ENCODE measurements at regions not wholly inside any gene's neighbourhood (a gene's known extent, or its start where the extent isn't known, plus 50 kb on each side); places are given as distances from the start of the nearest gene placed in this dataset.

- DNase-seq (no peak), ATAC-seq (no peak)
- H3K9me3 ChIP-seq (ENCODE audit: control insufficient read depth, low read length) = no peaks in the 10 kb centered on the region
- intact Hi-C loops (cut with DNase I) = no loop called here
- no peaks in the 10 kb centered on the region for H3K4me1 ChIP-seq (ENCODE audit: control insufficient read depth, insufficient read depth, low read length)
- 98% methylated on average over 1 of the region's 1 CpG for WGBS
- no peak overlapping the region for H3K27ac ChIP-seq (ENCODE audit: low read length)
- no peak overlapping the region for H3K4me3 ChIP-seq (ENCODE audit: low read length)
- H3K27me3 ChIP-seq (ENCODE audit: control insufficient read depth, insufficient read depth) = no peaks in the 10 kb centered on the region
These were observed 66.6 kb downstream of the NEURL3 start for GRCh38 chr2:96438589-96438988.

DNA sequence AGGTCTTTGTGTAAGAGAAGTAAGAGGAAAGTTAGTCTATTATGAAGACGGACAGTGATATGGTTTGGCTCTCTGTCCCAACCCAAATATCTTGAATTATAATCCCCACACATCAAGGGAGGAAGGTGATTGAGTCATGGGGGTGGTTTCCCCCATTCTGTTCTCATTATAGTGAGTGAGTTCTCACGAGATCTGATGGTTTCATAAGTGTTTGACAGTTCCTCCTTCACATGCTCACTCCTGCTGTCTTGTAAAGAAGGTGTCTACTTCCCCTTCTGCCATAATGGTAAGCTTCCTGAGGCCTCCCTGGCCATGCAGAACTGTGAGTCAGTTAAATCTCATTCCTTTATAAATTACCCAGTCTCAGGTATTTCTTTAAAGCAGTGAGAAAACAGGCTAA is 67.6 kb downstream of the NEURL3 start:
- 72% methylated on average over 2 of the region's 2 CpGs for WGBS

DNA sequence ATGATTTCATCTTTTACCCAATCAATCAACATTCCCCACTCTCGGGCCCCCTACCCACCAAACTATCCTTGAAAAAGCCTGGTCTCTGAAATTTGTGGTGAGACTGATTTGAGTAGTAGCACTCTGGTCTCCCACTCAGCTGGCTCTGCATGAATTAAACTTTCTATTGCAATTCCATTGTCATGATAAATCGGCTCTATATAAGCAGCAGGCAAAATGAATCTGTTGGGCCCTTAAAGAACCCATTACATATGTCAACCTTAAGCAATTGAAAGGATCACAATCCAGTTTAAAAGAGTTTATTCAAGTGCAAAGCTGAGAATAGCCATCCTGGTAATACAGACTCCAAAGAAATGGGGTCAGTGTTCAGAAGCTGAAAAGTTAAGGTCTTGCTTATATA is 68.2 kb downstream of the NEURL3 start:
- intact Hi-C loops (cut with DNase I) = no loop called here
- Histone ChIP-seq H3K4me3 (ENCODE audit: low read length) (no peak overlapping the region), H3K27ac (ENCODE audit: low read length) (no peak overlapping the region), H3K4me1 (ENCODE audit: control insufficient read depth, insufficient read depth, low read length) (no peaks in the 10 kb centered on the region), H3K9me3 (ENCODE audit: control insufficient read depth, low read length) (no peaks in the 10 kb centered on the region), H3K27me3 (ENCODE audit: control insufficient read depth, insufficient read depth) (no peaks in the 10 kb centered on the region)
- ATAC-seq (no peak), DNase-seq (no peak)
- 71% methylated on average over 2 of the region's 2 CpGs for WGBS

More for the DNA sequence above, 67.6 kb downstream of the NEURL3 start:
- Histone ChIP-seq H3K9me3 (ENCODE audit: control insufficient read depth, low read length) (no peaks in the 10 kb centered on the region), H3K4me1 (ENCODE audit: control insufficient read depth, insufficient read depth, low read length) (no peaks in the 10 kb centered on the region), H3K4me3 (ENCODE audit: low read length) (no peak overlapping the region), H3K27ac (ENCODE audit: low read length) (no peak overlapping the region), H3K27me3 (ENCODE audit: control insufficient read depth, insufficient read depth) (no peaks in the 10 kb centered on the region)
- intact Hi-C loops (cut with DNase I) = no loop called here
- DNase-seq = no peak
- ATAC-seq = no peak

DNA sequence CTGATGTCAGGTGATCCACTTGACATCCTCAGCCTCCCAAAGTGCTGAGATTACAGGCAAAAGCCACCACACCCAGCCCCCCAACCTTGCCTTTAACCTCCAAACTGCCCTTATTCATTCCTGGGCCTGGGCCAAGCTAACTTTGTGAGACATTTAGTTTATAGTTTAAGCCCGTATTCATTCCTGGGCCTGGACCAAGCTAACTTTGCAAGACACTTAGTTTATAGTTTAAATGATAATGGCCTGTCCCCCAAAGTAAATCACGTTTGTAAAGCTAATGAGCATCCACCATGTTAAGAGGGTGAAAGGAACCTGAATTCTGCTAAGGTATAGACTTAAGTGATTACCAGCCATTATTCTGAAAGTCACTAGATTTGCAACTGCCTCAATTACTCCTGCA is 68.7 kb downstream of the NEURL3 start:
- H3K4me3 ChIP-seq (ENCODE audit: low read length) = no peak overlapping the region
- no peak for DNase-seq
- no peak overlapping the region for H3K27ac ChIP-seq (ENCODE audit: low read length)
- no peak for ATAC-seq
- intact Hi-C loops (cut with DNase I) = no loop called here
- WGBS = 64% methylated on average over 2 of the region's 2 CpGs
- no peaks in the 10 kb centered on the region for H3K27me3 ChIP-seq (ENCODE audit: control insufficient read depth, insufficient read depth)
- H3K9me3 ChIP-seq (ENCODE audit: control insufficient read depth, low read length) = no peaks in the 10 kb centered on the region
- no peaks in the 10 kb centered on the region for H3K4me1 ChIP-seq (ENCODE audit: control insufficient read depth, insufficient read depth, low read length)

DNA sequence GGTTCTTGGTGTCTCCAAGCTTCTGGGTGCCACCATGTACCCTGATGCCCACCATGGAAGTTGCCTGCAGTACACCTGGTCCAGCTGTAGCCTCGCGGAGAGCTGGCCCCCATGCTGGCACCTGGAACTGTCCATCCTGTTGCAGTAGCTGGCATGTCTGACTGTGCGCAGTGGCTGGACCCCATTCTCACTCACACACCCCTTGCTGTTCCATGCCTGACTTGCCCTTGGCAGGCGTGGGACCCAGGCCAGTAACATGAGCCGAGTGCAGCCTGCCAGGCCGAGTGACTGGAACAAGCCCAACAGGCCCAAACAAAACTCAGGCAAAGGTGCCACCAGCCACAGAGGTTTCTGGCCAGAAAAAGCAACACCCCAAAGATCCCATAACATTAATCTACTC is 73.8 kb downstream of the NEURL3 start:
- WGBS = 69% methylated on average over 6 of the region's 6 CpGs
- peak; percentile 33 to 79 (median 77) for DNase-seq
- Histone ChIP-seq H3K4me3 (ENCODE audit: low read length) (no peak overlapping the region), H3K4me1 (ENCODE audit: control insufficient read depth, insufficient read depth, low read length) (peaks cover 10% of the 10 kb centered on the region), H3K9me3 (ENCODE audit: control insufficient read depth, low read length) (no peaks in the 10 kb centered on the region), H3K27me3 (ENCODE audit: control insufficient read depth, insufficient read depth) (no peaks in the 10 kb centered on the region), H3K27ac (ENCODE audit: low read length) (no peak overlapping the region)
- intact Hi-C loops (cut with DNase I) = no loop called here
- ATAC-seq = peak; percentile 51 to 78

- DNase-seq = no peak
- no peaks in the 10 kb centered on the region for H3K27me3 ChIP-seq (ENCODE audit: control insufficient read depth, insufficient read depth)
- 94% methylated on average over 4 of the region's 4 CpGs for WGBS
- H3K27ac ChIP-seq (ENCODE audit: low read length) = no peak overlapping the region
- intact Hi-C loops (cut with DNase I) = no loop called here
- no peak overlapping the region for H3K4me3 ChIP-seq (ENCODE audit: low read length)
- peaks cover 10% of the 10 kb centered on the region for H3K4me1 ChIP-seq (ENCODE audit: control insufficient read depth, insufficient read depth, low read length)
- H3K9me3 ChIP-seq (ENCODE audit: control insufficient read depth, low read length) = no peaks in the 10 kb centered on the region
- no peak for ATAC-seq
These were observed 74.7 kb downstream of the NEURL3 start for GRCh38 chr2:96430394-96430988.

DNA sequence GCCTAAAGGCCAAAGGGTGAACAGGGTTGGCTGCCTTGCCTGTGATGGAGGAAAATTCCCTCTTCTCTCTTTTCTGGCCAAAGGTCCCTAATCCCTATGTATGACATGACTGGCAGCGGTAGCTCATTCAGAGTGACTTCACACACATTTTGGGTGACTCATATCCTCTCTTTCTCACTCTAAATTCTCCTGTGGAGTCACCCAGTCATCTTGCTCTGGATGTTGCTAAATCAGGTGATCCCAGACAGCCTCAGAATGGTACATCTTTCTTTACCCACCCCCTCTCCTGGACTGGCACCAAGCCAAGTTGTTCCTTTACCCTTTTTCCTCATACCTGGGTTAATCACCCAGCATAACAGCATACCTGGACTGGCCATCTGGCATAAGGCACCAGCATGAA is 77.2 kb downstream of the NEURL3 start:
- H3K9me3 ChIP-seq (ENCODE audit: control insufficient read depth, low read length) = no peaks in the 10 kb centered on the region
- no peak for DNase-seq
- intact Hi-C loops (cut with DNase I) = no loop called here
- no peak overlapping the region for H3K27ac ChIP-seq (ENCODE audit: low read length)
- WGBS = 61% methylated on average over 1 of the region's 1 CpG
- no peak for ATAC-seq
- H3K4me1 ChIP-seq (ENCODE audit: control insufficient read depth, insufficient read depth, low read length) = peaks cover 10% of the 10 kb centered on the region
- no peak overlapping the region for H3K4me3 ChIP-seq (ENCODE audit: low read length)
- no peaks in the 10 kb centered on the region for H3K27me3 ChIP-seq (ENCODE audit: control insufficient read depth, insufficient read depth)

- H3K9me3 ChIP-seq (ENCODE audit: control insufficient read depth, low read length) = no peaks in the 10 kb centered on the region
- DNase-seq (no peak), ATAC-seq (no peak)
- intact Hi-C loops (cut with DNase I) = no loop called here
- WGBS = 52% methylated on average over 4 of the region's 4 CpGs
- peaks cover 10% of the 10 kb centered on the region for H3K4me1 ChIP-seq (ENCODE audit: control insufficient read depth, insufficient read depth, low read length)
- no peak overlapping the region for H3K4me3 ChIP-seq (ENCODE audit: low read length)
- H3K27me3 ChIP-seq (ENCODE audit: control insufficient read depth, insufficient read depth) = no peaks in the 10 kb centered on the region
- no peak overlapping the region for H3K27ac ChIP-seq (ENCODE audit: low read length)
These were observed 78.0 kb downstream of the NEURL3 start for GRCh38 chr2:96427169-96427568.

- ATAC-seq = peak in 1 of 2 donors; percentile 21
These were observed 81.3 kb downstream of the NEURL3 start for GRCh38 chr2:96423828-96424227.

More at GRCh38 chr2:96423828-96424227, 81.3 kb downstream of the NEURL3 start:
- intact Hi-C loops (cut with DNase I) = no loop called here
- H3K27me3 ChIP-seq (ENCODE audit: control insufficient read depth, insufficient read depth) = no peaks in the 10 kb centered on the region
- WGBS = 41% methylated on average over 2 of the region's 2 CpGs
- H3K4me1 ChIP-seq (ENCODE audit: control insufficient read depth, insufficient read depth, low read length) = peaks cover 7% of the 10 kb centered on the region
- H3K27ac ChIP-seq (ENCODE audit: low read length) = no peak overlapping the region
- H3K4me3 ChIP-seq (ENCODE audit: low read length) = no peak overlapping the region
- DNase-seq = no peak
- H3K9me3 ChIP-seq (ENCODE audit: control insufficient read depth, low read length) = no peaks in the 10 kb centered on the region
